Activated CD8-positive, alpha-beta T cell treated with anti-CD3 and anti-CD28 coated beads for 36 hours (primary cell): ENCODE measurements at regions not wholly inside any gene's neighbourhood (a gene's known extent, or its start where the extent isn't known, plus 50 kb on each side); places are given as distances from the start of the nearest gene placed in this dataset.

Source experiments
- ATAC-seq: fragments of 200-7000 bp; cut with Tn5 transposase; one replicate; pipeline ENCODE4 v1.10.0; 2021; ENCODE audit warnings: mild to moderate bottlenecking, moderate library complexity
- CTCF ChIA-PET: fragments of 350-600 bp; sonication (Branson Sonifier 250); formaldehyde crosslinking; loops from one replicate; lab custom pipeline; 2021; ENCODE audit warnings: antibody characterized with exemption; lab: Charles Lee
- POLR2A ChIA-PET: fragments of 350-600 bp; sonication (Branson Sonifier 250); formaldehyde crosslinking; loops from one replicate; lab custom pipeline; 2021; ENCODE audit warnings: antibody characterized with exemption; lab: Charles Lee
- DNase-seq: peaks from one replicate; pipeline ENCODE4 v3.0.0-alpha.2; 2020
- H3K27ac Mint-ChIP-seq: one replicate; pipeline ENCODE4 v1.8.0; 2021; ENCODE audit warnings: mild to moderate bottlenecking, mixed read lengths
- H3K27me3 Mint-ChIP-seq: one replicate; pipeline ENCODE4 v1.8.0; 2021; ENCODE audit warnings: mixed read lengths
- H3K36me3 Mint-ChIP-seq: one replicate; pipeline ENCODE4 v1.8.0; 2021; ENCODE audit warnings: low read depth, mixed read lengths
- H3K4me1 Mint-ChIP-seq: one replicate; pipeline ENCODE4 v1.8.0; 2021; ENCODE audit warnings: low read depth, mixed read lengths
- H3K4me3 Mint-ChIP-seq: one replicate; pipeline ENCODE4 v1.8.0; 2021; ENCODE audit warnings: mild to moderate bottlenecking, moderate library complexity, mixed read lengths
- H3K9me3 Mint-ChIP-seq: one replicate; pipeline ENCODE4 v1.8.0; 2021; ENCODE audit warnings: mixed read lengths
- CTCF ChIP-seq: fragments of 200-600 bp; IDR thresholded peaks from one replicate; pipeline ENCODE4 v1.8.0; 2022; ENCODE audit warnings: antibody characterized with exemption, mild to moderate bottlenecking
- intact Hi-C: fragments of 100-400 bp; cut with micrococcal nuclease; formaldehyde crosslinking; loops from one replicate; pipeline ENCODE4 v1.10.0; 2022

DNA sequence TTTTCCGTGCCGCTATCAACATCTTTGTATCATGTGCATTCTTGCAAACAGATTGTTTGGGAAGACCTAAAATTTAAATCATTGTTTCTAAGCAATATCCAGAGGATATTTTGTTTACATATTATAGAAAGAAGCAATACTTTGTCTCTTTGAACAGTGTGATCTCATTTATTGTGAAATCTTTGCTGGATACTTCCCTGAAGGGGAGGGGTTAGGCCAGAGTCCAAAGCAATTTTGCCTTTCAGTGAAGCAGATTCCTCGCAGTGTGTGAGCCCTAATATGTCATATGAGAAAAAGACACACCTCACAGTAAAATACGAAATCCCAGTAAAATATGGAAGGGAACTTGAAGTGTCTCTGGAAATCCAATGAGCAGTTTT lies 158.7 kb upstream of the SLCO3A1 start:
- no peaks in the 10 kb centered on the region for H3K36me3 Mint-ChIP-seq
- TF ChIP-seq CTCF = no peak
- H3K9me3 Mint-ChIP-seq = no peaks in the 10 kb centered on the region
- ATAC-seq (no peak), DNase-seq (no peak)
- H3K27me3 Mint-ChIP-seq = no peaks in the 10 kb centered on the region
- ChIA-PET CTCF (interaction anchor here (6.9 kb wide), 1 partner anchor 12 kb away, joined by 37 read pairs; no protein-coding TSS in a partner anchor), POLR2A (no interaction called here)
- H3K27ac Mint-ChIP-seq = no peak overlapping the region
- intact Hi-C loops = no loop called here
- H3K4me3 Mint-ChIP-seq = no peak overlapping the region
- H3K4me1 Mint-ChIP-seq = no peaks in the 10 kb centered on the region

GRCh38 chr15:91695799-91696198 lies 157.7 kb upstream of the SLCO3A1 start:
- intact Hi-C loops = no loop called here
- no peak overlapping the region for H3K27ac Mint-ChIP-seq
- CTCF ChIA-PET = interaction anchor here (6.9 kb wide), 1 partner anchor 11 kb away, joined by 37 read pairs; no protein-coding TSS in a partner anchor
- peaks cover 1% of the 10 kb centered on the region for H3K27me3 Mint-ChIP-seq
- no peaks in the 10 kb centered on the region for H3K9me3 Mint-ChIP-seq
- no peak for DNase-seq
- no peak overlapping the region for H3K4me3 Mint-ChIP-seq
- no peaks in the 10 kb centered on the region for H3K4me1 Mint-ChIP-seq
- no peaks in the 10 kb centered on the region for H3K36me3 Mint-ChIP-seq
- no peak for ATAC-seq
- POLR2A ChIA-PET = no interaction called here
- TF ChIP-seq CTCF = no peak

DNA sequence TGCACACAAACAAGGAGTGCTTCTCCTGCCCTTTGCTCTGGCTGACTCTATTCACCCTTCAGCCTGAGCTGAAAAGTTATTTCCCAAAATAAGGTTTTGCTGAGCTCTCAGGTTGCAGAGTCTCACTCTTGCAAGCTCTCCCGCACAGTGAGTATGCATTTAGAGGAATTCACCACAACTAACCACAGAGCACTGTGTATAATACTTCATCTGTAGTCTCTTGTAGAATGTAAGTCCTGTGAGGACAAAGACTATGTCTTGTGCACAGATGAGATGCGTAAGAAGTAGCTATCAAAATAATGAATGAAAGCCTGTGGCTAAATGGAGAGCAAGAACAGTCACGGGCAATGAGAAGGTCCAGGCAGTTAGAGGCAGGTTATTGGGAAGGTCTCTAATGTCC lies 156.5 kb upstream of the SLCO3A1 start:
- Mint-ChIP-seq H3K27ac (no peak overlapping the region), H3K9me3 (no peaks in the 10 kb centered on the region), H3K36me3 (no peaks in the 10 kb centered on the region), H3K27me3 (peaks cover 3% of the 10 kb centered on the region), H3K4me1 (no peaks in the 10 kb centered on the region), H3K4me3 (no peak overlapping the region)
- no peak for TF ChIP-seq CTCF
- intact Hi-C loops = no loop called here
- POLR2A ChIA-PET = no interaction called here
- DNase-seq (no peak), ATAC-seq (no peak)
- CTCF ChIA-PET = interaction anchor here (6.9 kb wide), 1 partner anchor 9 kb away, joined by 37 read pairs; no protein-coding TSS in a partner anchor

DNA sequence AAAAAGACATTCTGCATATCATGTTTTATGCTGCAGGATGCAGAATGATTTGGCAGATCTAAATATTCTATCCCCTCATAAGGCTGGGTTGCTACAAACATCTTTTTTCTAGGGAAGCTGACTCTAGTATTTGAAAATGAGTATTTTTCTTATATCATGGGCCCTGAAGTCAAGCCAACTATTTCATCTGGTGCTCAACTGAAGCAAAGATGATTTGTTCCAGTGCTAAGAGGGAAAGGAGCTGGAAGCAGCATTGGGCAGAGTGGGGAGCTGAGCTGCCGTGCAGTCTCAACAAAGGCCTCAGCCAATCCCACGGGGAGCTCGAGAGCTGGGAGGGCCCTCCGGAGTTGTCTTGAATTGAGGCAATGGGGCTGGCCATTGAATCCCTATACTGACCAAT lies 155.3 kb upstream of the SLCO3A1 start:
- no peaks in the 10 kb centered on the region for H3K36me3 Mint-ChIP-seq
- H3K4me1 Mint-ChIP-seq = no peaks in the 10 kb centered on the region
- intact Hi-C loops = no loop called here
- ChIA-PET CTCF (interaction anchor here (0.8 kb wide), 1 partner anchor 379 kb away, joined by 3 read pairs; no protein-coding TSS in a partner anchor), POLR2A (no interaction called here)
- no peak for TF ChIP-seq CTCF
- ATAC-seq (no peak), DNase-seq (no peak)
- H3K27ac Mint-ChIP-seq = no peak overlapping the region
- H3K27me3 Mint-ChIP-seq = peaks cover 3% of the 10 kb centered on the region
- H3K4me3 Mint-ChIP-seq = no peak overlapping the region
- no peaks in the 10 kb centered on the region for H3K9me3 Mint-ChIP-seq

DNA sequence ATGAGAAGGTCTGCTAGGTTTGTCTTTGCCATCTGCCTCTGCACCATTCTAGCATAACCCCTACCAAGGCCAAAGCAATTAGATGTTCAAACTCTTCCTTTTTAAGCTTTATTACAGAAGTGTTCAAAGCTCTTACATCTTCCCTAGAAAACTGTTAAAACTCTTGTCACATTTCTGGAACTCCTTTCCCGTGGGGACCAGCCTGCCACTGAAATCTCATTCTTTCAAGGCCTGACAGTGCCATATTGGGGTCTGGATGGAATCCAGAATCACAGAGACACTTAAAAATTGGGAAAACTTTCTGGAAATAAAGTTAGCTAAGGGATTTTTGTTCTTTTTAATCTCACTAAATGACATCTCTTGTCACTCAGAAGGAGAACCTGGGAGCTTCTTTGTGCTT lies 153.8 kb upstream of the SLCO3A1 start:
- Mint-ChIP-seq H3K36me3 (no peaks in the 10 kb centered on the region), H3K4me3 (no peak overlapping the region), H3K4me1 (no peaks in the 10 kb centered on the region), H3K27me3 (peaks cover 3% of the 10 kb centered on the region), H3K9me3 (no peaks in the 10 kb centered on the region), H3K27ac (no peak overlapping the region)
- TF ChIP-seq CTCF = no peak
- ATAC-seq (no peak), DNase-seq (no peak)
- POLR2A ChIA-PET = no interaction called here
- intact Hi-C loops = loop anchor here (10.0 kb wide), 2 partner anchors 155 to 395 kb away; partner anchors contain the start of gene SLCO3A1
- CTCF ChIA-PET = interaction anchor here (1.3 kb wide), 1 partner anchor 379 kb away, joined by 5 read pairs; no protein-coding TSS in a partner anchor
